GM23248 (cell line): ENCODE measurements at regions not wholly inside any gene's neighbourhood (a gene's known extent, or its start where the extent isn't known, plus 50 kb on each side); places are given as distances from the start of the nearest gene placed in this dataset.
A peak's percentile ranks its signal among the peaks of the same experiment; 100 is the strongest.
"Not testable (repeated sequence)": the region's sequence is repeated elsewhere in the genome, so short reads cannot be mapped to it uniquely, and the experiment has no call there.

ENCODE experiments used
- DNase-seq: peaks from one replicate; pipeline ENCODE4 v3.0.0-alpha.2; 2015
- H2AFZ ChIP-seq: fragments of 200-600 bp; sonication (generic); 2 replicates; pipeline ENCODE4 v1.6.1; 2016; ENCODE audit warnings: antibody characterized with exemption
- H3F3A ChIP-seq: fragments of 200-600 bp; sonication (generic); 2 replicates; pipeline ENCODE4 v1.6.1; 2016; ENCODE audit warnings: mild to moderate bottlenecking, antibody characterized with exemption, mixed run types; ENCODE audit not compliant: insufficient read depth
- H3K27ac ChIP-seq: fragments of 200-600 bp; sonication (generic); 2 replicates; pipeline ENCODE4 v1.5.1; 2016; ENCODE audit warnings: mild to moderate bottlenecking
- H3K27me3 ChIP-seq: fragments of 200-600 bp; sonication (generic); replicated peaks from 2 replicates; pipeline ENCODE4 v1.6.1; 2016; ENCODE audit warnings: mild to moderate bottlenecking; ENCODE audit not compliant: insufficient read depth
- H3K36me3 ChIP-seq: fragments of 200-600 bp; sonication (generic); 2 replicates; pipeline ENCODE4 v1.6.1; 2016; ENCODE audit warnings: low read depth, mild to moderate bottlenecking
- H3K4me1 ChIP-seq: fragments of 200-600 bp; sonication (generic); 2 replicates; pipeline ENCODE4 v1.6.1; 2016; ENCODE audit warnings: mild to moderate bottlenecking; ENCODE audit not compliant: insufficient read depth
- H3K4me2 ChIP-seq: fragments of 200-600 bp; sonication (generic); one replicate; pipeline ENCODE4 v1.6.1; 2016; ENCODE audit warnings: mild to moderate bottlenecking; ENCODE audit not compliant: unreplicated experiment
- H3K4me3 ChIP-seq: fragments of 200-600 bp; sonication (generic); 2 replicates; pipeline ENCODE4 v1.5.1; 2016; ENCODE audit warnings: mild to moderate bottlenecking
- H3K79me2 ChIP-seq: fragments of 200-600 bp; sonication (generic); 2 replicates; pipeline ENCODE4 v1.6.1; 2016; ENCODE audit warnings: mild to moderate bottlenecking; ENCODE audit not compliant: insufficient read depth
- H3K9ac ChIP-seq: fragments of 200-600 bp; sonication (generic); 2 replicates; pipeline ENCODE4 v1.6.1; 2016; ENCODE audit warnings: mild to moderate bottlenecking
- H3K9me2 ChIP-seq: fragments of 200-600 bp; sonication (generic); 2 replicates; pipeline ENCODE4 v1.6.1; 2016; ENCODE audit warnings: mixed run types, mild to moderate bottlenecking, moderate library complexity; ENCODE audit not compliant: insufficient read depth
- H3K9me3 ChIP-seq: fragments of 200-600 bp; sonication (generic); one replicate; pipeline ENCODE4 v1.6.1; 2017; ENCODE audit warnings: low read depth
- H4K20me1 ChIP-seq: fragments of 200-600 bp; sonication (generic); 2 replicates; pipeline ENCODE4 v1.6.0; 2016; ENCODE audit not compliant: insufficient read depth
- EZH2 ChIP-seq: fragments of 200-600 bp; sonication (generic); IDR thresholded peaks from 2 replicates; pipeline ENCODE4 v1.6.1; 2018; ENCODE audit warnings: antibody characterized with exemption, mild to moderate bottlenecking; ENCODE audit not compliant: insufficient read depth, poor library complexity, severe bottlenecking
- EZH2phosphoT487 ChIP-seq: fragments of 200-600 bp; sonication (generic); IDR thresholded peaks from 2 replicates; pipeline ENCODE4 v1.6.1; 2018; ENCODE audit warnings: antibody characterized with exemption, moderate library complexity, mild to moderate bottlenecking, low read depth; ENCODE audit not compliant: insufficient read depth
- WGBS, 2 experiments: methylation state at CpG; one replicate each; pipeline ENCODE4 v1.1.6; 2015 to 2017; ENCODE audit warnings: low lambda C conversion rate in 2 of 2, low coverage in 1 of 2; ENCODE audit errors: missing lambda C conversion rate in 2 of 2; 5-methylcytosine and 5-hydroxymethylcytosine counted together
- in situ Hi-C: fragments of 300-500 bp; cut with MboI; formaldehyde crosslinking; loops from 2 replicates; pipeline ENCODE4 v1.15.0; 2020

DNA sequence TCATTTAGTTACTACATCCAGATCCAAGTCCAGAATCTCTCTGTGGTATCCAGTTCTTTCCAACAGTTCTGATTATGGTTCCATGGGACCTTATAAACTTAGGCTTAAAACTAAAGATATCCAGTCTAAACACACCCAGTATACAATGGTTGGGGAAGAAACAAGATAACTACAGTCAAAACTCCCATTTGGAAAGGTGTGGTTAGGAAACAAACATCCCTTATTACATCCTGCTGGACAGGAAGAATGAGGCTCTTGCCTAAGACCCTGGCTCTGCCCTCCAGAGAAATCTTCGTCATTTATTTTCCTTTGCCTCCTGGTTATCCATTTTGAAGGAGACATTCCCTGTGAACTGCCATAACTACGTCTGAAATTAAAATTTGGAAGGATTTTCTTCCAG, 64.6 kb upstream of the EPB41L4A start:
- no peaks in the 10 kb centered on the region for H3K9me2 ChIP-seq
- H2AFZ ChIP-seq: no peak overlapping the region
- no peak overlapping the region for H3K4me3 ChIP-seq
- no peak overlapping the region for H3K27ac ChIP-seq
- H3K9me3 ChIP-seq: no peaks in the 10 kb centered on the region
- no peaks in the 10 kb centered on the region for H3K4me1 ChIP-seq
- in situ Hi-C loops: no loop called here
- H3K79me2 ChIP-seq: no peaks in the 10 kb centered on the region
- H3K4me2 ChIP-seq: no peak overlapping the region
- no peaks in the 10 kb centered on the region for H3K27me3 ChIP-seq
- H3F3A ChIP-seq: no peaks in the 10 kb centered on the region
- TF ChIP-seq EZH2: no peak
- no peak overlapping the region for H3K9ac ChIP-seq
- DNase-seq: no peak
- WGBS, 2 experiments: 17 to 24% methylated on average over 2 of the region's 2 CpGs
- no peaks in the 10 kb centered on the region for H4K20me1 ChIP-seq
- H3K36me3 ChIP-seq: no peaks in the 10 kb centered on the region

GRCh38 chr5:112485934-112486355, 66.9 kb upstream of the EPB41L4A start:
- in situ Hi-C loops: no loop called here
- no peak overlapping the region for H3K4me2 ChIP-seq

DNA sequence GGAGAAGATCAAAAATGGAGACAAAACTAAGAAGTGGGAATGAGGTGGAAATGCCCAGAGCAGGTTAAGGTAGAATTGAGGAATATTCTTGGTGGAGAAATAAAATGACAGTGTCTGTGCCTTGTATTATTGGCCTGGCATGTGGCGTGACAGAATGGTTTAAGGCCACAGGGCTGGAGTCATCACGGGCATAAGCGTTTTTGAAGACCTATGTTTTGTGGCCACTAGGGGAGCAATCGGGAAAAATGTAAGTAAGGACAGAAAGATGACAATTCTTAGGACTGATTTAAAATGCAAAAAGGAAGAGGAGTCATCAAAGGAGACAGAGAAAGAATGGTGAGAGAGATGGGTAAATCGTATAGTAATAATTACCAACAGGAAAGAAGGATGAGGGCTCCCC, 72.2 kb upstream of the EPB41L4A start:
- Histone ChIP-seq H3F3A (no peaks in the 10 kb centered on the region), H3K4me1 (no peaks in the 10 kb centered on the region), H3K9me2 (no peaks in the 10 kb centered on the region), H3K36me3 (no peaks in the 10 kb centered on the region), H3K79me2 (no peaks in the 10 kb centered on the region), H3K9me3 (no peaks in the 10 kb centered on the region), H4K20me1 (no peaks in the 10 kb centered on the region), H2AFZ (no peak overlapping the region), H3K9ac (no peak overlapping the region), H3K27me3 (peaks cover 16% of the 10 kb centered on the region; the same call in 1 of the 2 replicates), H3K4me3 (no peak overlapping the region), H3K4me2 (no peak overlapping the region), H3K27ac (no peak overlapping the region)
- peak; percentile 8 for DNase-seq
- 75 to 85% methylated on average over 5 of the region's 5 CpGs for WGBS, 2 experiments
- in situ Hi-C loops: no loop called here
- TF ChIP-seq EZH2phosphoT487 (no peak), EZH2 (no peak)

More at GRCh38 chr5:112485934-112486355, 66.9 kb upstream of the EPB41L4A start:
- Histone ChIP-seq H2AFZ (no peak overlapping the region), H3K9me2 (no peaks in the 10 kb centered on the region), H3K9me3 (no peaks in the 10 kb centered on the region), H3K9ac (no peak overlapping the region), H3K4me1 (no peaks in the 10 kb centered on the region), H4K20me1 (no peaks in the 10 kb centered on the region), H3K27ac (no peak overlapping the region), H3K79me2 (no peaks in the 10 kb centered on the region), H3K27me3 (no peaks in the 10 kb centered on the region), H3F3A (no peaks in the 10 kb centered on the region), H3K4me3 (no peak overlapping the region), H3K36me3 (no peaks in the 10 kb centered on the region)
- DNase-seq: no peak
- WGBS, 2 experiments: 6 to 17% methylated on average over 2 of the region's 2 CpGs
- no peak for TF ChIP-seq EZH2
- TF ChIP-seq EZH2phosphoT487: no peak

DNA sequence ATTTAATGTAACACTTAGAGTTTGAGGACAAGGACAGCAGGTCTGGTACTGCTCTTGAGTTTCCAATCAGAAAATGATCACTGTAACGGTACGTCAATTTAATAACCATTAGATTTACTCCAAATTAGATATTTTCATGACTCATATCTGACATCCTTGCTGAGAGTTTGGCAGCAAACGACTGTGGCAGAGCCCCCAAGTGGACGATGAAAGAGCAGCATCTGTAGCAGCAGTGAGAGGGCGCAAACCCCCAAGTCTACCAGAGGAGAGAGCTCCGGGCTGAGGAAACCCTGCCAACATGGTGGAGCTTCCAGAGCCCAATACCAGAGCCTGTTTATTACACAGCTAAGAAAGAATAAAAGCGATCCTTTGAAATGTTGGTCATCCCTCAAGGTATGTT, 73.2 kb upstream of the EPB41L4A start:
- H4K20me1 ChIP-seq: no peaks in the 10 kb centered on the region
- no peaks in the 10 kb centered on the region for H3K4me1 ChIP-seq
- H3K9me3 ChIP-seq: no peaks in the 10 kb centered on the region
- no peak overlapping the region for H3K4me3 ChIP-seq
- no peak overlapping the region for H3K9ac ChIP-seq
- H3K27ac ChIP-seq: no peak overlapping the region
- no peak overlapping the region for H2AFZ ChIP-seq
- WGBS, 2 experiments: 2 to 3% methylated on average over 7 of the region's 7 CpGs
- H3K4me2 ChIP-seq: no peak overlapping the region
- no peaks in the 10 kb centered on the region for H3K79me2 ChIP-seq
- in situ Hi-C loops: no loop called here
- H3K36me3 ChIP-seq: no peaks in the 10 kb centered on the region
- no peaks in the 10 kb centered on the region for H3F3A ChIP-seq
- TF ChIP-seq EZH2phosphoT487: no peak
- no peak for TF ChIP-seq EZH2
- peaks cover 16% of the 10 kb centered on the region; the same call in 1 of the 2 replicates for H3K27me3 ChIP-seq
- H3K9me2 ChIP-seq: no peaks in the 10 kb centered on the region
- peak; percentile 84 for DNase-seq

- H3K36me3 ChIP-seq, in situ Hi-C loops, H3K9ac ChIP-seq, H3K27ac ChIP-seq, H3K4me3 ChIP-seq, H2AFZ ChIP-seq, H3K27me3 ChIP-seq, H3F3A ChIP-seq, DNase-seq, H3K4me1 ChIP-seq, H3K9me2 ChIP-seq, H3K4me2 ChIP-seq, H3K79me2 ChIP-seq, H3K9me3 ChIP-seq, H4K20me1 ChIP-seq: not testable (repeated sequence)
- WGBS, 2 experiments: 64 to 67% methylated on average over 8 of the region's 8 CpGs
Observed at GRCh38 chr5:112503749-112504501, 84.8 kb upstream of the EPB41L4A start.

DNA sequence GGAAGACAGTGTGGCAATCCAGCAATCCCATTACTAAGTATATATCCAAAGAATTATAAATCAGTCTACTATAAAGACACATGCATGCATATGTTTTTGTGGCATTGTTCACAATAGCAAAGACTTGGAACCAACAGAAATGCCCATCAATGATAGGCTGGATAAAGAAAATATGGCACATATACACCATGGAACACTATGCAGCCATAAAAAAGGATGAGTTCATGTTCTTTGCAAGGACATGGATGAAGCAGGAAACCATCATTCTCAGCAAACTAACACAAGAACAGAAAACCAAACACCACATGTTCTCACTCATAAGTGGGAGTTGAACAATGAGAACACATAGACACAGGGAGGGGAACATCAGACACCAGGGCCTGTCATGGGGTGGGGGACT, 90.0 kb upstream of the EPB41L4A start:
- H3F3A ChIP-seq, H3K4me1 ChIP-seq, H3K36me3 ChIP-seq, H4K20me1 ChIP-seq, H3K27me3 ChIP-seq, H3K9me3 ChIP-seq, H3K79me2 ChIP-seq, H3K4me2 ChIP-seq, DNase-seq, H2AFZ ChIP-seq, H3K9ac ChIP-seq, H3K4me3 ChIP-seq, in situ Hi-C loops, H3K9me2 ChIP-seq, H3K27ac ChIP-seq: not testable (repeated sequence)
